HCT116 (cell line): ENCODE measurements at regions not wholly inside any gene's neighbourhood (a gene's known extent, or its start where the extent isn't known, plus 50 kb on each side); places are given as distances from the start of the nearest gene placed in this dataset.

Source experiments
- RAD21 ChIP-seq: IDR thresholded peaks from 2 replicates; pipeline ENCODE4 v1.6.1; 2012; ENCODE audit warnings: low read depth, mild to moderate bottlenecking
- SRF ChIP-seq: IDR thresholded peaks from 2 replicates; pipeline ENCODE4 v1.6.1; 2012; ENCODE audit warnings: low read depth
- YY1 ChIP-seq: IDR thresholded peaks from 2 replicates; pipeline ENCODE4 v1.6.1; 2011; ENCODE audit warnings: low read length, low read depth, moderate library complexity, mild to moderate bottlenecking; ENCODE audit not compliant: insufficient replicate concordance; ENCODE audit errors: extremely low read depth
- ZNF274 ChIP-seq: fragments of 200-500 bp; sonication (Bioruptor generic); IDR thresholded peaks from 2 replicates; pipeline ENCODE4 v1.6.1; 2014; ENCODE audit warnings: mild to moderate bottlenecking, low read depth, low read length, inconsistent platforms
- TF ChIP-seq, protein P1 (sequence below): IDR thresholded peaks from 2 replicates; pipeline ENCODE4 v1.6.1; 2011; ENCODE audit warnings: mild to moderate bottlenecking, low read length, moderate library complexity; ENCODE audit not compliant: insufficient replicate concordance; ENCODE audit errors: extremely low read depth
- TF ChIP-seq, protein P2 (sequence below), 3 experiments: fragments of 200-600 bp in 1 of 3; sonication (generic) in 1 of 3; IDR thresholded peaks in 2 of 3; conservative IDR thresholded peaks in 1 of 3; 2 replicates each; pipeline ENCODE4 v1.5.1; 2012 to 2017; ENCODE audit warnings: low read depth in 2 of 3, low read length in 2 of 3, antibody characterized with exemption in 1 of 3, borderline replicate concordance in 1 of 3, control low read depth in 1 of 3, mild to moderate bottlenecking in 1 of 3, mixed read lengths in 1 of 3, mixed run types in 1 of 3, moderate library complexity in 1 of 3; ENCODE audit not compliant: insufficient read depth in 1 of 3
- TF ChIP-seq, protein P3 (sequence below): IDR thresholded peaks from 2 replicates; pipeline ENCODE4 v1.6.1; 2012

DNA sequence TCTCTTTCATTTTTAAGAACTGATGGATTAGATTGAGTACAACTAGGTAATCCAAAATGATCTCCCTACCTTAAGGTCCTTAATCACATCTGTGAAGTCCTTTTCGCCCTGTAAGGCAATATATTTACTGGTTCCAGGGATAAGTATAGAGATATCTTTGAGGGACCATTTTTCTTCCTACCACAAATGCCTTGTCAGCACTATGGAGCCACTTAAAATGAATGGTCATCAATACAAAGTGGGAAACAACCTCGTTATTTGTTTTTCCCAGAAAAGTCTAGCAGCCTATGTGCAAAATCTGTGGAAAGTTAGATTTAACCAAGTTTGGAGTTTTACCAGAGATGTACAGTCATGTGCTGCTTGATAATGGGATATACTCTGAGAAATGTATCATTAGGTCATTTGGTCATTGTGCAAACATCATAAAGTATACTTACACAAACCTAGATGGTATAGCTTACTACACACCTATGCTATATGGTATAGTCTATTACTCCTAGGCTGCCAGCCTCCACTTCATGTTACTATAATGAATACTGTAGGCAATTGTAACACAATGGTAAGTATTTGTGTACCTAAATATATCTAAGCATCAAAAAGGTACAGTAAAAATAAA lies 366.2 kb upstream of the TMEM229A start:
- TF ChIP-seq, protein P1, sequence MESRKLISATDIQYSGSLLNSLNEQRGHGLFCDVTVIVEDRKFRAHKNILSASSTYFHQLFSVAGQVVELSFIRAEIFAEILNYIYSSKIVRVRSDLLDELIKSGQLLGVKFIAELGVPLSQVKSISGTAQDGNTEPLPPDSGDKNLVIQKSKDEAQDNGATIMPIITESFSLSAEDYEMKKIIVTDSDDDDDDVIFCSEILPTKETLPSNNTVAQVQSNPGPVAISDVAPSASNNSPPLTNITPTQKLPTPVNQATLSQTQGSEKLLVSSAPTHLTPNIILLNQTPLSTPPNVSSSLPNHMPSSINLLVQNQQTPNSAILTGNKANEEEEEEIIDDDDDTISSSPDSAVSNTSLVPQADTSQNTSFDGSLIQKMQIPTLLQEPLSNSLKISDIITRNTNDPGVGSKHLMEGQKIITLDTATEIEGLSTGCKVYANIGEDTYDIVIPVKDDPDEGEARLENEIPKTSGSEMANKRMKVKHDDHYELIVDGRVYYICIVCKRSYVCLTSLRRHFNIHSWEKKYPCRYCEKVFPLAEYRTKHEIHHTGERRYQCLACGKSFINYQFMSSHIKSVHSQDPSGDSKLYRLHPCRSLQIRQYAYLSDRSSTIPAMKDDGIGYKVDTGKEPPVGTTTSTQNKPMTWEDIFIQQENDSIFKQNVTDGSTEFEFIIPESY: no peak
- TF ChIP-seq, protein P2, sequence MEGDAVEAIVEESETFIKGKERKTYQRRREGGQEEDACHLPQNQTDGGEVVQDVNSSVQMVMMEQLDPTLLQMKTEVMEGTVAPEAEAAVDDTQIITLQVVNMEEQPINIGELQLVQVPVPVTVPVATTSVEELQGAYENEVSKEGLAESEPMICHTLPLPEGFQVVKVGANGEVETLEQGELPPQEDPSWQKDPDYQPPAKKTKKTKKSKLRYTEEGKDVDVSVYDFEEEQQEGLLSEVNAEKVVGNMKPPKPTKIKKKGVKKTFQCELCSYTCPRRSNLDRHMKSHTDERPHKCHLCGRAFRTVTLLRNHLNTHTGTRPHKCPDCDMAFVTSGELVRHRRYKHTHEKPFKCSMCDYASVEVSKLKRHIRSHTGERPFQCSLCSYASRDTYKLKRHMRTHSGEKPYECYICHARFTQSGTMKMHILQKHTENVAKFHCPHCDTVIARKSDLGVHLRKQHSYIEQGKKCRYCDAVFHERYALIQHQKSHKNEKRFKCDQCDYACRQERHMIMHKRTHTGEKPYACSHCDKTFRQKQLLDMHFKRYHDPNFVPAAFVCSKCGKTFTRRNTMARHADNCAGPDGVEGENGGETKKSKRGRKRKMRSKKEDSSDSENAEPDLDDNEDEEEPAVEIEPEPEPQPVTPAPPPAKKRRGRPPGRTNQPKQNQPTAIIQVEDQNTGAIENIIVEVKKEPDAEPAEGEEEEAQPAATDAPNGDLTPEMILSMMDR (IDR thresholded peaks at IDR 0.05 in 2 of 3, conservative IDR thresholded peaks at IDR 0.05 in 1 of 3; ENCODE audit: borderline replicate concordance in 1 of 3, insufficient read depth in 1 of 3, low read depth in 2 of 3, low read length in 2 of 3): no peak
- TF ChIP-seq, protein P3, sequence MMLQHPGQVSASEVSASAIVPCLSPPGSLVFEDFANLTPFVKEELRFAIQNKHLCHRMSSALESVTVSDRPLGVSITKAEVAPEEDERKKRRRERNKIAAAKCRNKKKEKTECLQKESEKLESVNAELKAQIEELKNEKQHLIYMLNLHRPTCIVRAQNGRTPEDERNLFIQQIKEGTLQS: no peak
- TF ChIP-seq ZNF274 (no peak), RAD21 (no peak), YY1 (no peak), SRF (no peak)
